GM23338 (cell line): ENCODE measurements at regions not wholly inside any gene's neighbourhood (a gene's known extent, or its start where the extent isn't known, plus 50 kb on each side); places are given as distances from the start of the nearest gene placed in this dataset.

Source experiments
- ATAC-seq: fragments of 200-7000 bp; cut with Tn5 transposase; 3 replicates; pipeline ENCODE4 v1.9.1; 2020
- DNase-seq: peaks from one replicate; pipeline ENCODE4 v3.0.0-alpha.2; 2015; ENCODE audit warnings: low spot score
- H2AFZ ChIP-seq: fragments of 200-600 bp; sonication (generic); 2 replicates; pipeline ENCODE4 v1.8.0; 2016; ENCODE audit warnings: antibody characterized with exemption, mild to moderate bottlenecking, moderate library complexity
- H3F3A ChIP-seq: fragments of 200-600 bp; sonication (generic); replicated peaks from 2 replicates; pipeline ENCODE4 v1.8.0; 2017; ENCODE audit warnings: antibody characterized with exemption, mixed run types, low read depth
- H3K27ac ChIP-seq: fragments of 200-600 bp; sonication (generic); 2 replicates; pipeline ENCODE4 v1.6.1; 2016; ENCODE audit warnings: low read depth
- H3K27me3 ChIP-seq: fragments of 200-600 bp; sonication (generic); 2 replicates; pipeline ENCODE4 v1.8.0; 2016; ENCODE audit warnings: mild to moderate bottlenecking, mixed run types, moderate library complexity; ENCODE audit not compliant: insufficient read depth
- H3K36me3 ChIP-seq: fragments of 200-600 bp; sonication (generic); 2 replicates; pipeline ENCODE4 v1.8.0; 2016; ENCODE audit warnings: mild to moderate bottlenecking; ENCODE audit not compliant: insufficient read depth
- H3K4me1 ChIP-seq: fragments of 200-600 bp; sonication (generic); 2 replicates; pipeline ENCODE4 v1.8.0; 2016; ENCODE audit warnings: mild to moderate bottlenecking, moderate library complexity; ENCODE audit not compliant: insufficient read depth
- H3K4me2 ChIP-seq: fragments of 200-600 bp; sonication (generic); 2 replicates; pipeline ENCODE4 v1.7.1; 2017; ENCODE audit warnings: mixed run types
- H3K4me3 ChIP-seq: fragments of 200-600 bp; sonication (generic); 2 replicates; pipeline ENCODE4 v1.6.1; 2016; ENCODE audit warnings: mixed run types
- H3K79me2 ChIP-seq: fragments of 200-600 bp; sonication (generic); replicated peaks from 2 replicates; pipeline ENCODE4 v1.8.0; 2017; ENCODE audit warnings: mild to moderate bottlenecking; ENCODE audit not compliant: insufficient read depth
- H3K9me2 ChIP-seq: fragments of 200-600 bp; sonication (generic); 2 replicates; pipeline ENCODE4 v1.8.0; 2017; ENCODE audit not compliant: insufficient read depth
- H4K20me1 ChIP-seq: fragments of 200-600 bp; sonication (generic); replicated peaks from 2 replicates; pipeline ENCODE4 v1.8.0; 2017; ENCODE audit warnings: mild to moderate bottlenecking; ENCODE audit not compliant: insufficient read depth
- H3K27ac Mint-ChIP-seq: 2 replicates; pipeline ENCODE4 v1.8.0; 2020; ENCODE audit warnings: inconsistent platforms, mild to moderate bottlenecking, moderate library complexity, mixed read lengths
- H3K27me3 Mint-ChIP-seq: 3 replicates; pipeline ENCODE4 v1.8.0; 2022; ENCODE audit warnings: low read depth, mild to moderate bottlenecking, moderate library complexity, mixed read lengths, inconsistent platforms; ENCODE audit not compliant: insufficient read depth, poor library complexity
- H3K36me3 Mint-ChIP-seq: 3 replicates; pipeline ENCODE4 v1.8.0; 2021; ENCODE audit warnings: low read depth, mild to moderate bottlenecking, inconsistent platforms, moderate library complexity, mixed read lengths
- H3K4me1 Mint-ChIP-seq: 3 replicates; pipeline ENCODE4 v1.8.0; 2020; ENCODE audit warnings: mild to moderate bottlenecking, inconsistent platforms, mixed read lengths
- H3K4me3 Mint-ChIP-seq: 3 replicates; pipeline ENCODE4 v1.8.0; 2021; ENCODE audit warnings: moderate library complexity, mild to moderate bottlenecking, inconsistent platforms, mixed read lengths
- H3K9me3 Mint-ChIP-seq: 3 replicates; pipeline ENCODE4 v1.8.0; 2020; ENCODE audit warnings: moderate library complexity, mild to moderate bottlenecking, inconsistent platforms, mixed read lengths
- CREB1 ChIP-seq: fragments of 250-450 bp; sonication (Bioruptor Pico); IDR thresholded peaks from 2 replicates; pipeline ENCODE4 v1.5.0; 2020; ENCODE audit warnings: low read depth, mild to moderate bottlenecking, moderate library complexity
- CTCF ChIP-seq, 2 experiments: fragments of 200-600 bp in 1 of 2; sonication (generic) in 1 of 2; conservative IDR thresholded peaks; 2 replicates each; pipeline versions ENCODE4 v1.5.1 to v1.6.1; 2016 to 2017; ENCODE audit warnings: antibody characterized with exemption in 2 of 2, low read depth in 2 of 2, mild to moderate bottlenecking in 2 of 2, moderate library complexity in 1 of 2
- ETS1 ChIP-seq: IDR thresholded peaks from 2 replicates; pipeline ENCODE4 v1.6.1; 2016; ENCODE audit warnings: antibody characterized with exemption
- EZH2 ChIP-seq: fragments of 200-600 bp; sonication (generic); IDR thresholded peaks from one replicate; pipeline ENCODE4 v1.8.0; 2017; ENCODE audit warnings: antibody characterized with exemption, mild to moderate bottlenecking, low read depth; ENCODE audit not compliant: unreplicated experiment
- EZH2phosphoT487 ChIP-seq: fragments of 200-600 bp; sonication (generic); IDR thresholded peaks from one replicate; pipeline ENCODE4 v1.8.1; 2018; ENCODE audit warnings: antibody characterized with exemption; ENCODE audit not compliant: unreplicated experiment
- JUNB ChIP-seq: IDR thresholded peaks from one replicate; pipeline ENCODE4 v1.6.1; 2016; ENCODE audit warnings: antibody characterized with exemption; ENCODE audit not compliant: unreplicated experiment
- NANOG ChIP-seq: IDR thresholded peaks from 2 replicates; pipeline ENCODE4 v1.6.1; 2016; ENCODE audit warnings: antibody characterized with exemption, borderline replicate concordance
- POLR2AphosphoS5 ChIP-seq: IDR thresholded peaks from 2 replicates; pipeline ENCODE4 v1.6.1; 2016; ENCODE audit warnings: antibody characterized with exemption, low read depth
- REST ChIP-seq: IDR thresholded peaks from one replicate; pipeline ENCODE4 v1.6.1; 2018; ENCODE audit warnings: antibody characterized with exemption; ENCODE audit not compliant: unreplicated experiment
- STAT1 ChIP-seq: IDR thresholded peaks from one replicate; pipeline ENCODE4 v1.6.1; 2016; ENCODE audit warnings: antibody characterized with exemption; ENCODE audit not compliant: unreplicated experiment
- ZNF114 ChIP-seq: fragments of 250-450 bp; sonication (Bioruptor Pico); IDR thresholded peaks from 2 replicates; pipeline ENCODE4 v1.5.0; 2020; ENCODE audit warnings: mild to moderate bottlenecking, moderate library complexity
- ZNF331 ChIP-seq: fragments of 250-450 bp; sonication (Bioruptor Pico); IDR thresholded peaks from 2 replicates; pipeline ENCODE4 v1.5.0; 2020; ENCODE audit warnings: low read depth, mild to moderate bottlenecking, moderate library complexity
- ZNF462 ChIP-seq: fragments of 250-450 bp; sonication (Bioruptor Pico); IDR thresholded peaks from 2 replicates; pipeline ENCODE4 v1.5.0; 2020; ENCODE audit warnings: mild to moderate bottlenecking, moderate library complexity

- H3K9me2 ChIP-seq, result no peaks in the 10 kb centered on the region
- H3F3A ChIP-seq, result no peaks in the 10 kb centered on the region
- Mint-ChIP-seq H3K4me3 (no peak overlapping the region), H3K9me3 (no peaks in the 10 kb centered on the region; the same call in 2 of the 3 replicates), H3K27me3 (no peaks in the 10 kb centered on the region), H3K27ac (no peak overlapping the region), H3K36me3 (no peaks in the 10 kb centered on the region), H3K4me1 (no peaks in the 10 kb centered on the region)
- ATAC-seq (no peak), DNase-seq (no peak)
- H3K27me3 ChIP-seq, result no peaks in the 10 kb centered on the region
- H3K79me2 ChIP-seq, result no peaks in the 10 kb centered on the region
- no peak overlapping the region for H2AFZ ChIP-seq
- TF ChIP-seq STAT1 (no peak), CREB1 (CRISPR knock-in tag) (no peak), EZH2phosphoT487 (no peak), NANOG (no peak), CTCF (conservative IDR thresholded peaks at IDR 0.05; ENCODE audit: low read depth in 2 of 2) (no peak), EZH2 (no peak), ZNF114 (CRISPR knock-in tag) (no peak), REST (no peak), ZNF462 (CRISPR knock-in tag) (no peak), POLR2AphosphoS5 (no peak), ZNF331 (no peak), ETS1 (no peak), JUNB (no peak)
- H3K27ac ChIP-seq, result no peak overlapping the region
- no peaks in the 10 kb centered on the region for H3K4me1 ChIP-seq
- no peak overlapping the region for H3K4me2 ChIP-seq
- H3K4me3 ChIP-seq, result no peak overlapping the region
- H4K20me1 ChIP-seq, result no peaks in the 10 kb centered on the region
- H3K36me3 ChIP-seq, result no peaks in the 10 kb centered on the region
Measured at GRCh38 chrX:39333451-39333850, 532.2 kb downstream of the MID1IP1 start.
